Gastrocnemius medialis (tissue), 4 donors: ENCODE measurements at regions not wholly inside any gene's neighbourhood (a gene's known extent, or its start where the extent isn't known, plus 50 kb on each side); places are given as distances from the start of the nearest gene placed in this dataset.

Experiments used
- POLR2A ChIP-seq, 2 donors: fragments of 450-650 bp; IDR thresholded peaks; one replicate each; pipeline ENCODE4 v1.6.1; 2017; ENCODE audit warnings: antibody characterized with exemption in 2 of 2, mild to moderate bottlenecking in 2 of 2, moderate library complexity in 2 of 2
- TF ChIP-seq, protein P1 (sequence below), 5 experiments: fragments of 450-650 bp in 3 of 5; fragments of 200-600 bp in 2 of 5; sonication (generic) in 2 of 5; IDR thresholded peaks in 4 of 5; conservative IDR thresholded peaks in 1 of 5; 1 replicate in 4 of 5; 2 replicates in 1 of 5; pipeline ENCODE4 v1.5.1; 2016 to 2019; ENCODE audit warnings: antibody characterized with exemption in 5 of 5, mild to moderate bottlenecking in 3 of 5, moderate library complexity in 3 of 5

GRCh38 chr9:21687351-21687750, 115.1 kb upstream of the MTAP start:
- TF ChIP-seq, protein P1, sequence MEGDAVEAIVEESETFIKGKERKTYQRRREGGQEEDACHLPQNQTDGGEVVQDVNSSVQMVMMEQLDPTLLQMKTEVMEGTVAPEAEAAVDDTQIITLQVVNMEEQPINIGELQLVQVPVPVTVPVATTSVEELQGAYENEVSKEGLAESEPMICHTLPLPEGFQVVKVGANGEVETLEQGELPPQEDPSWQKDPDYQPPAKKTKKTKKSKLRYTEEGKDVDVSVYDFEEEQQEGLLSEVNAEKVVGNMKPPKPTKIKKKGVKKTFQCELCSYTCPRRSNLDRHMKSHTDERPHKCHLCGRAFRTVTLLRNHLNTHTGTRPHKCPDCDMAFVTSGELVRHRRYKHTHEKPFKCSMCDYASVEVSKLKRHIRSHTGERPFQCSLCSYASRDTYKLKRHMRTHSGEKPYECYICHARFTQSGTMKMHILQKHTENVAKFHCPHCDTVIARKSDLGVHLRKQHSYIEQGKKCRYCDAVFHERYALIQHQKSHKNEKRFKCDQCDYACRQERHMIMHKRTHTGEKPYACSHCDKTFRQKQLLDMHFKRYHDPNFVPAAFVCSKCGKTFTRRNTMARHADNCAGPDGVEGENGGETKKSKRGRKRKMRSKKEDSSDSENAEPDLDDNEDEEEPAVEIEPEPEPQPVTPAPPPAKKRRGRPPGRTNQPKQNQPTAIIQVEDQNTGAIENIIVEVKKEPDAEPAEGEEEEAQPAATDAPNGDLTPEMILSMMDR (IDR thresholded peaks at IDR 0.05 in 4 of 5, conservative IDR thresholded peaks at IDR 0.05 in 1 of 5) = no peak
- no peak for TF ChIP-seq POLR2A (IDR thresholded peaks at IDR 0.05)
